Hepatocyte (in vitro differentiated cells): ENCODE measurements at regions not wholly inside any gene's neighbourhood (a gene's known extent, or its start where the extent isn't known, plus 50 kb on each side); places are given as distances from the start of the nearest gene placed in this dataset.

ENCODE experiments used
- EZH2 ChIP-seq: fragments of 200-600 bp; sonication (generic); IDR thresholded peaks from 2 replicates; pipeline ENCODE4 v1.6.1; 2016; ENCODE audit warnings: antibody characterized with exemption, mild to moderate bottlenecking, borderline replicate concordance
- EZH2phosphoT487 ChIP-seq: fragments of 200-600 bp; sonication (generic); IDR thresholded peaks from one replicate; pipeline ENCODE4 v1.6.1; 2018; ENCODE audit warnings: antibody characterized with exemption, mild to moderate bottlenecking, low read depth, moderate library complexity; ENCODE audit not compliant: unreplicated experiment, severe bottlenecking
- TF ChIP-seq, protein P1 (sequence below): fragments of 200-600 bp; sonication (generic); IDR thresholded peaks from 2 replicates; pipeline ENCODE4 v1.5.1; 2016; ENCODE audit warnings: antibody characterized with exemption, mild to moderate bottlenecking; ENCODE audit not compliant: poor library complexity

DNA sequence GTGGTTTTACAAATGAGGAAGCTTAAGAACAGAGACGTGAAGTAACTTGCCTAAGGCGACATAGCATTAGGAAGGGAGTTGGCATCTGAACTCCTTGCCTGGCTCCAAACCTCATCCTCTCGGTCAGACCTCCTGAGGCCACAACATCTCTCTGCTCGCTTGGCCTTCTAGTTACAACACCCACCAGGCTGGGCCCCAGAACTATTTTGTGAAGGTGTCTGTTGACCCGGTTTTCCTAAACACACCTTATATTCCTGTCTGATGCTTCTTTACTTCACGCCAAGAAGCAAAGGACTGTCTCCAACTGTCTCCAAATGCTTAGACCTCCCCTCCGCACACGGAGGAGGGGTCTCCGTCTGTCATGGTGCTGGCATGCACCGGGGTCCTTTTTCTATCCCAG is 326.6 kb downstream of the THBS2 start:
- TF ChIP-seq, protein P1, sequence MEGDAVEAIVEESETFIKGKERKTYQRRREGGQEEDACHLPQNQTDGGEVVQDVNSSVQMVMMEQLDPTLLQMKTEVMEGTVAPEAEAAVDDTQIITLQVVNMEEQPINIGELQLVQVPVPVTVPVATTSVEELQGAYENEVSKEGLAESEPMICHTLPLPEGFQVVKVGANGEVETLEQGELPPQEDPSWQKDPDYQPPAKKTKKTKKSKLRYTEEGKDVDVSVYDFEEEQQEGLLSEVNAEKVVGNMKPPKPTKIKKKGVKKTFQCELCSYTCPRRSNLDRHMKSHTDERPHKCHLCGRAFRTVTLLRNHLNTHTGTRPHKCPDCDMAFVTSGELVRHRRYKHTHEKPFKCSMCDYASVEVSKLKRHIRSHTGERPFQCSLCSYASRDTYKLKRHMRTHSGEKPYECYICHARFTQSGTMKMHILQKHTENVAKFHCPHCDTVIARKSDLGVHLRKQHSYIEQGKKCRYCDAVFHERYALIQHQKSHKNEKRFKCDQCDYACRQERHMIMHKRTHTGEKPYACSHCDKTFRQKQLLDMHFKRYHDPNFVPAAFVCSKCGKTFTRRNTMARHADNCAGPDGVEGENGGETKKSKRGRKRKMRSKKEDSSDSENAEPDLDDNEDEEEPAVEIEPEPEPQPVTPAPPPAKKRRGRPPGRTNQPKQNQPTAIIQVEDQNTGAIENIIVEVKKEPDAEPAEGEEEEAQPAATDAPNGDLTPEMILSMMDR = no peak
- TF ChIP-seq EZH2phosphoT487 (no peak), EZH2 (no peak)
